OCI-LY3 (cell line): ENCODE measurements at regions not wholly inside any gene's neighbourhood (a gene's known extent, or its start where the extent isn't known, plus 50 kb on each side); places are given as distances from the start of the nearest gene placed in this dataset.
A peak's percentile ranks its signal among the peaks of the same experiment; 100 is the strongest.
"Not testable (repeated sequence)": the region's sequence is repeated elsewhere in the genome, so short reads cannot be mapped to it uniquely, and the experiment has no call there.

ENCODE experiments used
- H2AFZ ChIP-seq: fragments of 200-600, 300-600 bp; shearing (Covaris generic); 2 replicates; pipeline ENCODE4 v1.6.0; 2014; ENCODE audit warnings: antibody characterized with exemption, low read depth, low read length
- H3K27ac ChIP-seq: fragments of 200-600, 300-600 bp; sonication (generic); 2 replicates; pipeline ENCODE4 v1.5.1; 2014; ENCODE audit warnings: mild to moderate bottlenecking, low read length, moderate library complexity, mixed read lengths
- H3K27me3 ChIP-seq: fragments of 200-600, 300-600 bp; sonication (generic); 2 replicates; pipeline ENCODE4 v1.6.1; 2014; ENCODE audit warnings: low read depth, low read length, mixed read lengths
- H3K36me3 ChIP-seq: fragments of 200-600, 300-600 bp; sonication (generic); replicated peaks from 2 replicates; pipeline ENCODE3; 2014; ENCODE audit warnings: low read depth, low read length, mixed read lengths
- H3K4me1 ChIP-seq: fragments of 300-600, 200-600 bp; sonication (generic); 2 replicates; pipeline ENCODE4 v1.6.1; 2014; ENCODE audit warnings: low read length, mixed read lengths
- H3K4me2 ChIP-seq: fragments of 200-600, 300-600 bp; sonication (generic); 2 replicates; pipeline ENCODE4 v1.6.1; 2014; ENCODE audit warnings: low read length, mixed read lengths
- H3K4me3 ChIP-seq: fragments of 300-600, 200-600 bp; sonication (generic); 2 replicates; pipeline ENCODE4 v1.5.1; 2014; ENCODE audit warnings: antibody characterized with exemption, mild to moderate bottlenecking, low read length, moderate library complexity
- H3K79me2 ChIP-seq: fragments of 300-600, 200-600 bp; shearing (Covaris generic); 2 replicates; pipeline ENCODE4 v1.6.1; 2014; ENCODE audit warnings: mild to moderate bottlenecking, low read length, mixed read lengths
- H3K9ac ChIP-seq: fragments of 300-600, 200-600 bp; shearing (Covaris generic); 2 replicates; pipeline ENCODE4 v1.6.0; 2014; ENCODE audit warnings: mild to moderate bottlenecking, low read length, moderate library complexity
- H3K9me3 ChIP-seq: fragments of 200-600, 300-600 bp; shearing (Covaris generic); 2 replicates; pipeline ENCODE4 v1.6.1; 2014; ENCODE audit warnings: low read length, mixed read lengths; ENCODE audit not compliant: insufficient read depth
- H4K20me1 ChIP-seq: fragments of 200-600, 300-600 bp; sonication (generic); 2 replicates; pipeline ENCODE4 v1.6.1; 2016; ENCODE audit warnings: low read length, mixed read lengths; ENCODE audit not compliant: insufficient read depth
- EZH2phosphoT487 ChIP-seq: fragments of 200-600 bp; shearing (Covaris generic); IDR thresholded peaks from 2 replicates; pipeline ENCODE4 v1.6.1; 2018; ENCODE audit warnings: antibody characterized with exemption, mixed run types, low read depth
- TF ChIP-seq, protein P1 (sequence below): fragments of 200-600, 300-600 bp; sonication (generic); IDR thresholded peaks from 2 replicates; pipeline ENCODE4 v1.5.1; 2014; ENCODE audit warnings: antibody characterized with exemption, low read length, low read depth

DNA sequence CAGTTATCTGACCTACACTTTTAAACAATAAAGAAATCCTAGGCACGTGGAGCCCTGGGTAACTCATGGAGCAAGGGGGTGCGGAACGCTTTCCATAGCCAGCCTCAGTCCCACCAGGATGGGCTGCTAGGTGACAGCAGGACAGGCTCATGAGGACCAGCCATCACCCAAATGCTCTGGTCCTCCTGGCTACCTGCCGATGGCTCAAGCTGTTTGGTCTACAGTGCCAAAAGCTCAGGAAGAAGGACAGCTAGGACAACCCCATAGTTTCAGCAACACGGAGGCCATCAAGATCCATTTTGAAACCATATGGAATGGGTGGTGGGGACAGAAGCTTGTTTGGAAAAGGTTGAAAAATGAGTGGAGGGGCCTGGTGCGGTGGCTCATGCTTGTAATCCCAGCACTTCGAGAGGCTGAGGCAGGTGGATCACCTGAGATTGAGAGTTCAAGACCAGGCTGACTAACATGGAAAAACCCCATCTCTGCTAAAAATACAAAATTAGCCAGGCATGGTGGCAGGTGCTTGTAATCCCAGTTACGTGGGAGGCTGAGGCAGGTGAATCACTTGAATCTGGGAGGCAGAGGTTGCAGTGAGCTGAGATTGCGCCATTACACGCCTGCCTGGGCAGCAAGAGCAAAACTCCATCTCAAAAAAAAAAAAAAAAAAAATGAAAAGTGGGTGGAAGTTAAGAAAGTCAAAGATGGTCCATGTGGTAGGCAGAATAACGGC lies 93.7 kb upstream of the ALDH3B2 start:
- not testable (repeated sequence) for H3K36me3 ChIP-seq, H3K79me2 ChIP-seq, H3K4me1 ChIP-seq, H3K9me3 ChIP-seq, H3K27me3 ChIP-seq, H3K4me2 ChIP-seq, H3K4me3 ChIP-seq, H4K20me1 ChIP-seq, H2AFZ ChIP-seq, H3K9ac ChIP-seq, H3K27ac ChIP-seq

- not testable (repeated sequence) for H3K27ac ChIP-seq
Measured at GRCh38 chr11:67761211-67761610, 86.8 kb upstream of the ALDH3B2 start.

DNA sequence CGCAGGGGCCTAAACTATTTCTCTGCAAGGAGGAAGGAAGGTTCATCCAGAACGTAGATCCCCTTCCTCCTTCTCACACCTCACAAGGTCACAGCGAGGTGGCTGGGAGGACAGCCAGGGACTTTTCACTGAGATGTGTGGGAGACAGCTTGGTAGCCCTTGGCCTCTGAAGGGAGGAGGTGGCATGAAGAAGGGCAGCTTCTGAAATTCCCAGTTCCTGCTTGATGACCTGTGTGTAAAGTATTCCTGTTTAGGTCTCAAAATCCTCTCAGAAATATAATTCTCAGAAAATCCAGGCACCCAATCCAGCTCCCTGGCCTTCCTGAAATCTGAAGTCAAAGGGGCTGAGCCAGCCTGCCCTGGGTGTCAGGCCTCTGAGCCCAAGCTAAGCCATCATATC lies 84.9 kb upstream of the ALDH3B2 start:
- H3K4me3 ChIP-seq, H3K4me2 ChIP-seq, H3K27me3 ChIP-seq, H2AFZ ChIP-seq, H3K79me2 ChIP-seq, H3K27ac ChIP-seq, H3K9me3 ChIP-seq, H3K9ac ChIP-seq, H4K20me1 ChIP-seq, H3K36me3 ChIP-seq: not testable (repeated sequence)
- peaks cover 14% of the 10 kb centered on the region for H3K4me1 ChIP-seq

More at GRCh38 chr11:67761211-67761610, 86.8 kb upstream of the ALDH3B2 start:
- H3K27me3 ChIP-seq, H3K4me2 ChIP-seq, H3K9ac ChIP-seq, H3K9me3 ChIP-seq, H3K79me2 ChIP-seq, H2AFZ ChIP-seq, H4K20me1 ChIP-seq, H3K4me3 ChIP-seq, H3K36me3 ChIP-seq: not testable (repeated sequence)
- peaks cover 14% of the 10 kb centered on the region for H3K4me1 ChIP-seq

DNA sequence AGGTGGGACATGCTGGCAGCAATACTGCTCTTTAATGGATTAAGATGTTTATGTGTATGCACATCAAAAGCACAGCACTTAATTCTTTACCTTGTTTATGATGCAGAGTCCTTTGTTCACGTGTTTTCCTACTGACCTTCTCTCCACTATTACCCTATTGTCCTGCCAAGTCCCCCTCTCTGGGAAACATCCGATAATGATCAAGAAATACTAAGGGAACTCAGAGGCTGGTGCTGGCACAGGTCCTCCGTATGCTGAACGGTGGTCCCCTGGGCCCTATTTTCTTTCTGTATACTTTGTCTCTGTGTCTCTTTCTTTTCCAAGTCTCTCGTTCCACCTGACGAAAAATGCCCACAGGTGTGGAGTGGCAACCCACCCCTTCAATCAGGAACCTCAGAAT lies 84.0 kb upstream of the ALDH3B2 start:
- not testable (repeated sequence) for H3K36me3 ChIP-seq, H3K4me3 ChIP-seq, H3K9me3 ChIP-seq, H3K79me2 ChIP-seq, H3K9ac ChIP-seq, H3K27ac ChIP-seq, H3K27me3 ChIP-seq, H2AFZ ChIP-seq, H4K20me1 ChIP-seq
- Histone ChIP-seq H3K4me1 (peaks cover 14% of the 10 kb centered on the region), H3K4me2 (peak overlapping the region; percentile 4; the same call in 1 of the 2 replicates)

DNA sequence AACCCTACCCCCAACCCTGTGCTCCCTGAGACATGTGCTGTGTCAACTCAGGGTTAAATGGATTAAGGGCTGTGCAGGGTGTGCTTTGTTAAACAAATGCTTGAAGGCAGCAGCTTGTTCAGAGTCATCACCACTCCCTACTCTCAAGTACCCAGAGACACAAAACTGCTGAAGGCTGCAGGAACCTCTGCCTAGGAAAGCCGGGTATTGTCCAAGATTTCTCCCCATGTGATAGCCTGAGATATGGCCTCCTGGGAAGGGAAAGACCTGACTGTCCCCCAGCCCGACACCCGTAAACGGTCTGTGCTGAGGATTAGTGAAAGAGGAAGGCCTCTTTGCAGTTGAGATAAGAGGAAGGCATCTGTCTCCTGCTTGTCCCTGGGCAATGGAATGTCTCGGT lies 83.6 kb upstream of the ALDH3B2 start:
- H3K79me2 ChIP-seq, H3K4me3 ChIP-seq, H3K27ac ChIP-seq, H3K36me3 ChIP-seq, H4K20me1 ChIP-seq, H3K9me3 ChIP-seq, H3K27me3 ChIP-seq: not testable (repeated sequence)
- Histone ChIP-seq H3K4me1 (peaks cover 14% of the 10 kb centered on the region), H2AFZ (peak overlapping the region; percentile 12; the same call in 1 of the 2 replicates), H3K4me2 (peak overlapping the region; percentile 33), H3K9ac (peak overlapping the region; percentile 8; the same call in 1 of the 2 replicates)

GRCh38 chr11:67753820-67754219 lies 79.4 kb upstream of the ALDH3B2 start:
- H3K9ac ChIP-seq, H4K20me1 ChIP-seq, H3K79me2 ChIP-seq, H3K9me3 ChIP-seq, H2AFZ ChIP-seq, H3K27me3 ChIP-seq, H3K4me3 ChIP-seq, H3K36me3 ChIP-seq, H3K4me2 ChIP-seq, H3K27ac ChIP-seq: not testable (repeated sequence)
- H3K4me1 ChIP-seq: peaks cover 14% of the 10 kb centered on the region

GRCh38 chr11:67745181-67745726 lies 70.8 kb upstream of the ALDH3B2 start:
- no peak for TF ChIP-seq EZH2phosphoT487
- TF ChIP-seq, protein P1, sequence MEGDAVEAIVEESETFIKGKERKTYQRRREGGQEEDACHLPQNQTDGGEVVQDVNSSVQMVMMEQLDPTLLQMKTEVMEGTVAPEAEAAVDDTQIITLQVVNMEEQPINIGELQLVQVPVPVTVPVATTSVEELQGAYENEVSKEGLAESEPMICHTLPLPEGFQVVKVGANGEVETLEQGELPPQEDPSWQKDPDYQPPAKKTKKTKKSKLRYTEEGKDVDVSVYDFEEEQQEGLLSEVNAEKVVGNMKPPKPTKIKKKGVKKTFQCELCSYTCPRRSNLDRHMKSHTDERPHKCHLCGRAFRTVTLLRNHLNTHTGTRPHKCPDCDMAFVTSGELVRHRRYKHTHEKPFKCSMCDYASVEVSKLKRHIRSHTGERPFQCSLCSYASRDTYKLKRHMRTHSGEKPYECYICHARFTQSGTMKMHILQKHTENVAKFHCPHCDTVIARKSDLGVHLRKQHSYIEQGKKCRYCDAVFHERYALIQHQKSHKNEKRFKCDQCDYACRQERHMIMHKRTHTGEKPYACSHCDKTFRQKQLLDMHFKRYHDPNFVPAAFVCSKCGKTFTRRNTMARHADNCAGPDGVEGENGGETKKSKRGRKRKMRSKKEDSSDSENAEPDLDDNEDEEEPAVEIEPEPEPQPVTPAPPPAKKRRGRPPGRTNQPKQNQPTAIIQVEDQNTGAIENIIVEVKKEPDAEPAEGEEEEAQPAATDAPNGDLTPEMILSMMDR: no peak
- no peaks in the 10 kb centered on the region for H3K79me2 ChIP-seq
- H2AFZ ChIP-seq: no peak overlapping the region
- no peaks in the 10 kb centered on the region for H4K20me1 ChIP-seq
- no peak overlapping the region for H3K4me2 ChIP-seq
- no peak overlapping the region for H3K9ac ChIP-seq
- no peaks in the 10 kb centered on the region for H3K9me3 ChIP-seq
- H3K4me1 ChIP-seq: peaks cover 8% of the 10 kb centered on the region; the same call in 1 of the 2 replicates
- no peak overlapping the region for H3K27ac ChIP-seq
- H3K36me3 ChIP-seq: no peaks in the 10 kb centered on the region
- no peaks in the 10 kb centered on the region for H3K27me3 ChIP-seq
- no peak overlapping the region for H3K4me3 ChIP-seq

- H4K20me1 ChIP-seq, H3K36me3 ChIP-seq, H3K9me3 ChIP-seq, H3K27ac ChIP-seq, H3K27me3 ChIP-seq, H3K4me3 ChIP-seq, H3K4me2 ChIP-seq, H3K79me2 ChIP-seq, H3K9ac ChIP-seq, H2AFZ ChIP-seq, H3K4me1 ChIP-seq: not testable (repeated sequence)
Measured at GRCh38 chr11:67744231-67744630, 69.8 kb upstream of the ALDH3B2 start.

GRCh38 chr11:67738231-67738630 lies 63.8 kb upstream of the ALDH3B2 start:
- not testable (repeated sequence) for H4K20me1 ChIP-seq, H3K36me3 ChIP-seq, H3K4me2 ChIP-seq, H3K4me3 ChIP-seq, H3K4me1 ChIP-seq, H3K79me2 ChIP-seq, H3K27ac ChIP-seq, H2AFZ ChIP-seq, H3K9me3 ChIP-seq, H3K9ac ChIP-seq, H3K27me3 ChIP-seq
